ENCODE measurements at regions not wholly inside any gene's neighbourhood (a gene's known extent, or its start where the extent isn't known, plus 50 kb on each side); places are given as distances from the start of the nearest gene placed in this dataset.

DNA sequence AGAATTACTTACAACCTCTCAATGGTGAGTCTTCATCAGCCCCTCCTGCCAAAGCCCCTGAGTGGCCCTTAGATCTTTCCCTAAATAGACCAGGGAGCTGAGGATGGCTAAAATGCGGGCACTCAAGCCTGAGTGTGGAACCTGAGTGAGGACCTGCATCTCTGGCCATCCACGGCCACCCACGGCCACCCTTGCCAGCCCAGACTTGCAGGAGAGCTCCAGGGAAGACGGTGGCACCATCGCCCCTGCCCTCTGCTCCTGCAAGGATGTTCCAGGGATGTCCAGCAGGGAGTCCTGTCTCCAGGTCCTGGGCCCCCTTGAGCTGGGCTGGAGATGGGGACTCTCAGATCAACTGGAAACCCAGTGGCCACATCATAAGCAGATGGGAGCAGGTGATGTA is 68.2 kb upstream of the OLFM1 start:
- H3K4me3 ChIP-seq (ENCODE audit: low read depth, low read length): no peak overlapping the region
- H3K18ac ChIP-seq (ENCODE audit: low read length): no peak overlapping the region
- H2BK12ac ChIP-seq (ENCODE audit: low read length): no peak overlapping the region
- no CpG with 5 or more reads among the region's 5 CpGs for WGBS (ENCODE audit: extremely low coverage, insufficient coverage, insufficient read length)
- H2BK120ac ChIP-seq (ENCODE audit: insufficient read depth, low read length, poor library complexity): no peak overlapping the region
- H4K91ac ChIP-seq (ENCODE audit: low read depth, low read length): no peak overlapping the region
- H4K12ac ChIP-seq (ENCODE audit: low read depth, low read length): no peak overlapping the region
- peaks cover 2% of the 10 kb centered on the region for H3K9me3 ChIP-seq (ENCODE audit: insufficient read depth, low read depth, low read length)
- DNase-seq: no peak
- no peaks in the 10 kb centered on the region for H3K27me3 ChIP-seq (ENCODE audit: insufficient read depth, low read length)
- no peak overlapping the region for H3K4me2 ChIP-seq (ENCODE audit: low read length)
- no peak overlapping the region for H3K14ac ChIP-seq (ENCODE audit: low read length)
- peaks cover 10 to 14% of the 10 kb centered on the region in 2 experiments for H3K4me1 ChIP-seq (ENCODE audit: control insufficient read depth in 1 of 2, insufficient read depth in 2 of 2, low read length in 2 of 2)
- H3K9ac ChIP-seq (ENCODE audit: low read length): no peak overlapping the region
- no peak overlapping the region for H2AK5ac ChIP-seq (ENCODE audit: low read length)
- no peak overlapping the region for H3K23ac ChIP-seq (ENCODE audit: low read length)
- peaks cover 3% of the 10 kb centered on the region for H3K79me1 ChIP-seq (ENCODE audit: low read length)
- no peak overlapping the region for H2BK5ac ChIP-seq (ENCODE audit: low read depth, low read length, poor library complexity)
- H4K8ac ChIP-seq (ENCODE audit: low read depth, low read length): no peak overlapping the region
- H3K4ac ChIP-seq (ENCODE audit: low read depth, low read length): no peak overlapping the region
- no peaks in the 10 kb centered on the region for H3K79me2 ChIP-seq (ENCODE audit: control insufficient read depth, insufficient read depth, low read length, poor library complexity)
- H3K36me3 ChIP-seq (ENCODE audit: control insufficient read depth in 1 of 2, insufficient read depth in 2 of 2, low read length in 2 of 2): no peaks in the 10 kb centered on the region
- H2AFZ ChIP-seq (ENCODE audit: insufficient read depth, low read length, poor library complexity): no peak overlapping the region
- H3K27ac ChIP-seq (ENCODE audit: low read depth, low read length): no peak overlapping the region

DNA sequence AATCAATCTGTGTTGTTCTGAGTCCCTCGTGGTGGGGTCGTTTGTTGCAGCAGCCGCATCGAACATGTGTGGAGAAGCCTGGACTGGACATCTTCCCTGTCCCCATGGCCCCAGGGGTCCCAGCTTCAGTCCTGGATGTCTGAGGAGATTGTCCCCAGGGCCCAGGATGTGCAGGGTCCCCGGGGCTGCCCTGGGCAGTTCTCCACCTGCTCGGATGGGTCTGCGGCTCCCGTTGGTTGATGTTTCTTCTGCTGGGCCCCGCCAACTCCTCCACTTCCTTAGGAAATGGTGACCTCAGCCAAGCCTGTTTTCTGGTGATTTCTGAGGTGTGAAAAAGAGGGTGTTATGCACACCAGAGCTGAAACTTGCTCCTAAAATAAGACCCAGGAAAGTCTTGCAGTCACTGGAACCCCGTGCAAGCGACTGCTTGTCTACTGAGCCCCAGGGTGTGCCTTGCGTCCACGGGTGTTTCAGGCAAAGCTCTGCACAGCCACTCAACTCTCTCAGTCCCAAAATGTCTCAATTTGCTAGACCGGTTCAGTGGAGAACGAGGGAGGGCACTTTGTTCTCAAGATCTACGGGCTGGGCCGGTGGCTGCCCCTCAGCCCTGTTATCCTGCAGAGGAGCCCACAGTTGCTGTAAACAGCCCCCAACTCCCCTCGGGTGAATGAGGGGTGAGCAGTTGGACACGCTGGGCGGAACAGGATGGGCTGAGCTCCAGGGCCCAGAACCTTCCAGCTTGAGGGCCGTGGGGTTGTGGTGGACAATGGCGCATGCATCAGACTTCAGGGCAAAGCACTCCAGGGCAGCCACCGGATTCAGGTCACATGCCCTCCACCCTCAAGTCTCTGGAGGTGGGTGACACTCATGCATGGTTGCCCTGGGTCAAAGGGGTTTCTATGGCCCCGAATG is 66.7 kb upstream of the OLFM1 start:
- Histone ChIP-seq H4K91ac (ENCODE audit: low read depth, low read length) (no peak overlapping the region), H3K4me3 (ENCODE audit: low read depth, low read length) (no peak overlapping the region), H2BK120ac (ENCODE audit: insufficient read depth, low read length, poor library complexity) (no peak overlapping the region), H3K14ac (ENCODE audit: low read length) (no peak overlapping the region), H3K18ac (ENCODE audit: low read length) (no peak overlapping the region), H3K9me3 (ENCODE audit: insufficient read depth, low read depth, low read length) (peaks cover 2% of the 10 kb centered on the region), H2AFZ (ENCODE audit: insufficient read depth, low read length, poor library complexity) (no peak overlapping the region), H3K27ac (ENCODE audit: low read depth, low read length) (no peak overlapping the region), H2BK12ac (ENCODE audit: low read length) (no peak overlapping the region), H2AK5ac (ENCODE audit: low read length) (no peak overlapping the region), H4K8ac (ENCODE audit: low read depth, low read length) (no peak overlapping the region), H3K4me1 (ENCODE audit: control insufficient read depth in 1 of 2, insufficient read depth in 2 of 2, low read length in 2 of 2) (peaks cover 10 to 14% of the 10 kb centered on the region in 2 experiments), H2BK5ac (ENCODE audit: low read depth, low read length, poor library complexity) (no peak overlapping the region), H3K36me3 (ENCODE audit: control insufficient read depth in 1 of 2, insufficient read depth in 2 of 2, low read length in 2 of 2) (no peaks in the 10 kb centered on the region), H3K4me2 (ENCODE audit: low read length) (no peak overlapping the region), H3K9ac (ENCODE audit: low read length) (no peak overlapping the region), H4K12ac (ENCODE audit: low read depth, low read length) (no peak overlapping the region), H3K79me2 (ENCODE audit: control insufficient read depth, insufficient read depth, low read length, poor library complexity) (no peaks in the 10 kb centered on the region), H3K79me1 (ENCODE audit: low read length) (peaks cover 3% of the 10 kb centered on the region), H3K4ac (ENCODE audit: low read depth, low read length) (no peak overlapping the region), H3K27me3 (ENCODE audit: insufficient read depth, low read length) (no peaks in the 10 kb centered on the region), H3K23ac (ENCODE audit: low read length) (no peak overlapping the region)
- DNase-seq: no peak
- no CpG with 5 or more reads among the region's 24 CpGs for WGBS (ENCODE audit: extremely low coverage, insufficient coverage, insufficient read length)

GRCh38 chr9:135021393-135021789 is 66.1 kb upstream of the OLFM1 start:
- Histone ChIP-seq H3K79me1 (ENCODE audit: low read length) (peaks cover 3% of the 10 kb centered on the region), H3K27ac (ENCODE audit: low read depth, low read length) (no peak overlapping the region)
- WGBS (ENCODE audit: extremely low coverage, insufficient coverage, insufficient read length): no CpG with 5 or more reads among the region's 8 CpGs

GRCh38 chr9:135022191-135022870 is 65.1 kb upstream of the OLFM1 start:
- WGBS (ENCODE audit: extremely low coverage, insufficient coverage, insufficient read length): no CpG with 5 or more reads among the region's 18 CpGs
- Histone ChIP-seq H4K12ac (ENCODE audit: low read depth, low read length) (no peak overlapping the region), H2AFZ (ENCODE audit: insufficient read depth, low read length, poor library complexity) (no peak overlapping the region)

More at GRCh38 chr9:135021393-135021789, 66.1 kb upstream of the OLFM1 start:
- no peak overlapping the region for H2BK12ac ChIP-seq (ENCODE audit: low read length)
- H3K36me3 ChIP-seq (ENCODE audit: control insufficient read depth in 1 of 2, insufficient read depth in 2 of 2, low read length in 2 of 2): no peaks in the 10 kb centered on the region
- H3K23ac ChIP-seq (ENCODE audit: low read length): no peak overlapping the region
- H4K91ac ChIP-seq (ENCODE audit: low read depth, low read length): no peak overlapping the region
- H2AK5ac ChIP-seq (ENCODE audit: low read length): no peak overlapping the region
- H3K4me1 ChIP-seq (ENCODE audit: control insufficient read depth in 1 of 2, insufficient read depth in 2 of 2, low read length in 2 of 2): peaks cover 10 to 14% of the 10 kb centered on the region in 2 experiments
- H3K79me2 ChIP-seq (ENCODE audit: control insufficient read depth, insufficient read depth, low read length, poor library complexity): no peaks in the 10 kb centered on the region
- H3K4me2 ChIP-seq (ENCODE audit: low read length): no peak overlapping the region
- no peak overlapping the region for H3K4ac ChIP-seq (ENCODE audit: low read depth, low read length)
- H3K4me3 ChIP-seq (ENCODE audit: low read depth, low read length): no peak overlapping the region
- no peak overlapping the region for H2BK5ac ChIP-seq (ENCODE audit: low read depth, low read length, poor library complexity)
- H3K27me3 ChIP-seq (ENCODE audit: insufficient read depth, low read length): no peaks in the 10 kb centered on the region
- no peak overlapping the region for H4K8ac ChIP-seq (ENCODE audit: low read depth, low read length)
- H3K18ac ChIP-seq (ENCODE audit: low read length): no peak overlapping the region
- no peak overlapping the region for H3K14ac ChIP-seq (ENCODE audit: low read length)
- no peak for DNase-seq
- peaks cover 2% of the 10 kb centered on the region for H3K9me3 ChIP-seq (ENCODE audit: insufficient read depth, low read depth, low read length)
- H3K9ac ChIP-seq (ENCODE audit: low read length): no peak overlapping the region
- H4K12ac ChIP-seq (ENCODE audit: low read depth, low read length): no peak overlapping the region
- H2AFZ ChIP-seq (ENCODE audit: insufficient read depth, low read length, poor library complexity): no peak overlapping the region
- no peak overlapping the region for H2BK120ac ChIP-seq (ENCODE audit: insufficient read depth, low read length, poor library complexity)

More at GRCh38 chr9:135022191-135022870, 65.1 kb upstream of the OLFM1 start:
- Histone ChIP-seq H3K14ac (ENCODE audit: low read length) (peak overlapping the region; percentile 8), H3K4me1 (ENCODE audit: control insufficient read depth in 1 of 2, insufficient read depth in 2 of 2, low read length in 2 of 2) (peaks cover 10 to 14% of the 10 kb centered on the region in 2 experiments), H2BK120ac (ENCODE audit: insufficient read depth, low read length, poor library complexity) (no peak overlapping the region), H3K79me2 (ENCODE audit: control insufficient read depth, insufficient read depth, low read length, poor library complexity) (no peaks in the 10 kb centered on the region), H3K4me3 (ENCODE audit: low read depth, low read length) (no peak overlapping the region), H3K79me1 (ENCODE audit: low read length) (peaks cover 3% of the 10 kb centered on the region), H3K27me3 (ENCODE audit: insufficient read depth, low read length) (no peaks in the 10 kb centered on the region), H3K27ac (ENCODE audit: low read depth, low read length) (no peak overlapping the region), H3K18ac (ENCODE audit: low read length) (no peak overlapping the region), H3K36me3 (ENCODE audit: control insufficient read depth in 1 of 2, insufficient read depth in 2 of 2, low read length in 2 of 2) (no peaks in the 10 kb centered on the region), H3K9me3 (ENCODE audit: insufficient read depth, low read depth, low read length) (peaks cover 2% of the 10 kb centered on the region), H4K8ac (ENCODE audit: low read depth, low read length) (no peak overlapping the region), H4K91ac (ENCODE audit: low read depth, low read length) (no peak overlapping the region), H3K4ac (ENCODE audit: low read depth, low read length) (no peak overlapping the region), H2AK5ac (ENCODE audit: low read length) (no peak overlapping the region), H3K9ac (ENCODE audit: low read length) (no peak overlapping the region), H2BK12ac (ENCODE audit: low read length) (peak overlapping the region; percentile 24), H3K4me2 (ENCODE audit: low read length) (no peak overlapping the region), H2BK5ac (ENCODE audit: low read depth, low read length, poor library complexity) (no peak overlapping the region), H3K23ac (ENCODE audit: low read length) (no peak overlapping the region)
- DNase-seq: no peak

Data from trophoblast cell (in vitro differentiated cells and primary cell).